Activated T-helper 9 cell treated with anti-CD3 and anti-CD28 coated beads, Interleukin-2, amount 50 U/mL, for 16 hours (primary cell): ENCODE measurements at regions not wholly inside any gene's neighbourhood (a gene's known extent, or its start where the extent isn't known, plus 50 kb on each side); places are given as distances from the start of the nearest gene placed in this dataset.

Experiments used
- DNase-seq: peaks from one replicate; pipeline ENCODE4 v3.0.0-alpha.2; 2020; ENCODE audit warnings: low read depth

- DNase-seq: no peak
Observed at GRCh38 chr20:60693496-60694133, 558.4 kb upstream of the CDH4 start.

GRCh38 chr20:60694763-60695162, 557.3 kb upstream of the CDH4 start:
- DNase-seq: no peak

GRCh38 chr20:60695226-60696000, 556.6 kb upstream of the CDH4 start:
- DNase-seq: no peak

- no peak for DNase-seq
Observed at GRCh38 chr20:60697252-60697651, 554.8 kb upstream of the CDH4 start.

- no peak for DNase-seq
Observed at GRCh38 chr20:60700728-60701127, 551.3 kb upstream of the CDH4 start.

- DNase-seq: no peak
Observed at GRCh38 chr20:60704147-60704546, 547.9 kb upstream of the CDH4 start.

GRCh38 chr20:60713396-60713795, 538.7 kb upstream of the CDH4 start:
- DNase-seq: no peak

- no peak for DNase-seq
Observed at GRCh38 chr20:60715172-60715571, 536.9 kb upstream of the CDH4 start.

- no peak for DNase-seq
Observed at GRCh38 chr20:60718743-60719480, 533.1 kb upstream of the CDH4 start.

- DNase-seq: no peak
Observed at GRCh38 chr20:60725311-60725906, 526.7 kb upstream of the CDH4 start.

- no peak for DNase-seq
Observed at GRCh38 chr20:60727425-60727824, 524.6 kb upstream of the CDH4 start.

- DNase-seq: no peak
Observed at GRCh38 chr20:60728705-60729104, 523.4 kb upstream of the CDH4 start.

- no peak for DNase-seq
Observed at GRCh38 chr20:60729135-60729900, 522.7 kb upstream of the CDH4 start.

GRCh38 chr20:60732322-60732721, 519.7 kb upstream of the CDH4 start:
- DNase-seq: no peak

GRCh38 chr20:60748086-60748485, 504.0 kb upstream of the CDH4 start:
- no peak for DNase-seq

GRCh38 chr20:60749804-60750602, 502.1 kb upstream of the CDH4 start:
- DNase-seq: no peak

- no peak for DNase-seq
Observed at GRCh38 chr20:60750909-60751308, 501.2 kb upstream of the CDH4 start.

GRCh38 chr20:60751826-60752225, 500.2 kb upstream of the CDH4 start:
- no peak for DNase-seq

- no peak for DNase-seq
Observed at GRCh38 chr20:60752741-60753420, 499.2 kb upstream of the CDH4 start.

GRCh38 chr20:60754856-60755255, 497.2 kb upstream of the CDH4 start:
- no peak for DNase-seq
